Sigmoid colon (tissue), 4 donors: ENCODE measurements at regions not wholly inside any gene's neighbourhood (a gene's known extent, or its start where the extent isn't known, plus 50 kb on each side); places are given as distances from the start of the nearest gene placed in this dataset.

Experiments
- EP300 ChIP-seq, 4 donors: sonication (generic); formaldehyde crosslinking; IDR thresholded peaks; one replicate each; pipeline ENCODE4 v1.6.1; 2017; ENCODE audit warnings: antibody characterized with exemption in 4 of 4
- POLR2A ChIP-seq, 2 donors: fragments of 450-650 bp; IDR thresholded peaks; one replicate each; pipeline ENCODE4 v1.6.1; 2016; ENCODE audit warnings: antibody characterized with exemption in 2 of 2, mild to moderate bottlenecking in 2 of 2, moderate library complexity in 2 of 2
- POLR2AphosphoS5 ChIP-seq, 4 donors: sonication (generic); formaldehyde crosslinking; IDR thresholded peaks; one replicate each; pipeline ENCODE4 v1.6.1; 2017; ENCODE audit warnings: antibody characterized with exemption in 4 of 4
- TF ChIP-seq, protein P1 (sequence below), 4 experiments: fragments of 450-650 bp in 3 of 4; fragments of 200-600 bp in 1 of 4; IDR thresholded peaks; one replicate each; pipeline ENCODE4 v1.5.1; 2016 to 2019; ENCODE audit warnings: antibody characterized with exemption in 4 of 4, mild to moderate bottlenecking in 3 of 4, moderate library complexity in 2 of 4

- TF ChIP-seq, protein P1, sequence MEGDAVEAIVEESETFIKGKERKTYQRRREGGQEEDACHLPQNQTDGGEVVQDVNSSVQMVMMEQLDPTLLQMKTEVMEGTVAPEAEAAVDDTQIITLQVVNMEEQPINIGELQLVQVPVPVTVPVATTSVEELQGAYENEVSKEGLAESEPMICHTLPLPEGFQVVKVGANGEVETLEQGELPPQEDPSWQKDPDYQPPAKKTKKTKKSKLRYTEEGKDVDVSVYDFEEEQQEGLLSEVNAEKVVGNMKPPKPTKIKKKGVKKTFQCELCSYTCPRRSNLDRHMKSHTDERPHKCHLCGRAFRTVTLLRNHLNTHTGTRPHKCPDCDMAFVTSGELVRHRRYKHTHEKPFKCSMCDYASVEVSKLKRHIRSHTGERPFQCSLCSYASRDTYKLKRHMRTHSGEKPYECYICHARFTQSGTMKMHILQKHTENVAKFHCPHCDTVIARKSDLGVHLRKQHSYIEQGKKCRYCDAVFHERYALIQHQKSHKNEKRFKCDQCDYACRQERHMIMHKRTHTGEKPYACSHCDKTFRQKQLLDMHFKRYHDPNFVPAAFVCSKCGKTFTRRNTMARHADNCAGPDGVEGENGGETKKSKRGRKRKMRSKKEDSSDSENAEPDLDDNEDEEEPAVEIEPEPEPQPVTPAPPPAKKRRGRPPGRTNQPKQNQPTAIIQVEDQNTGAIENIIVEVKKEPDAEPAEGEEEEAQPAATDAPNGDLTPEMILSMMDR (IDR thresholded peaks at IDR 0.05) = no peak
- TF ChIP-seq POLR2A (IDR thresholded peaks at IDR 0.05) (no peak), POLR2AphosphoS5 (IDR thresholded peaks at IDR 0.05) (no peak), EP300 (IDR thresholded peaks at IDR 0.05) (no peak)
Observed at GRCh38 chr9:89797255-89797654, 192.4 kb downstream of the GADD45G start.
